ENCODE measurements at regions not wholly inside any gene's neighbourhood (a gene's known extent, or its start where the extent isn't known, plus 50 kb on each side); places are given as distances from the start of the nearest gene placed in this dataset.

DNA sequence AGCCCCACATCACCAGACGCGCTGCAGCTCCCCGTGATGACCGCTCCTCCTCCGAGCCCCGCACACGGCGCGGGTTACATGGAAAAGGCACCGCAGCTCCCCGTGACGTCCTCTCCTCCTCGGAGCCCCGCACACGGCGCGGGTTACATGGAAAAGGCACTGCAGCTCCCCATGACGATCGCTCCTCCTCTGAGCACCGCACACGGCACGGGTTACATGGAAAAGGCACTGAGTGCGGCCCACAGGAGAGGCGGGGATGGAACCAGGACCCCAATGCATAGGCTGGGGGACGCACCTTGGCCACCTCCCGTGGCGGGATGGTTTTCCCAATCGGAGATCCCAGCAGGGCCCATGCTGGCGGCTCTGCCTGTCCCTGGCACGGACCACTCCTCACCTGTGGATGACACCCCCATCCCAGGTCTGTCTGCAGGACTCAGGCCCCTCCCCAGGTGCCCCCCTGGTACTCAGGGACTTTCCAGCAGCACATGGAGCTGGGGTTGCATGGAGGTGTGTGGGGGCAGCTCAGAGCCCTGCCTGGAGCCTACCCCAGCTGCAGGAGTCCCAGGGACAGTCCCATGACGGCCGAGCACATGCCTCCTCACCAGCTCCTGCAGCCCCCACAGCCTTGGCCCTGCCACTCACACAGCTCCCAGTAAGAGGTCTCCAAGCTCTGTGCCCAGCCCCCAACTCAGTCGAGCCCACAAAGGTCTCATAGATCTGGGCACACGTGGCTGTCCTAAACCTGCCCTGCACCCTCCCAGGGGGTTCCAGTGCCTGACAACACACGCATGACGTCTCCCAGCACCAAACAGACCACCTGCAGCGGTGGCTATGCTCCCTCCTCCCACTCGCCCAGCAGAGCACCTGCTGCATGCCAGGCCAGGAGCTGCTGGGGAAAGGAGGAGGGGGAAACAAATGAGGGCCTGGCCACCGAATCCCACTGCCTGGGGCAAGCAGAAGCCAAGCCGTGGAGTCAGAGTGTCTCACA lies 166.6 kb downstream of the BRD1 start:
- H3K27ac Mint-ChIP-seq: no peak overlapping the region
- TF ChIP-seq CTCF (IDR thresholded peaks at IDR 0.05; ENCODE audit: unreplicated experiment in 3 of 3): no peak
- peaks cover 3% of the 10 kb centered on the region for H3K9me3 Mint-ChIP-seq
- H3K27me3 Mint-ChIP-seq (ENCODE audit: low read depth): peaks cover 41% of the 10 kb centered on the region
- H3K4me3 Mint-ChIP-seq: no peak overlapping the region
- H3K36me3 Mint-ChIP-seq (ENCODE audit: low read depth): no peaks in the 10 kb centered on the region
- peaks cover 8% of the 10 kb centered on the region for H3K4me1 Mint-ChIP-seq

- no peak for TF ChIP-seq CTCF (IDR thresholded peaks at IDR 0.05; ENCODE audit: unreplicated experiment in 3 of 3)
- peaks cover 5% of the 10 kb centered on the region for H3K4me1 Mint-ChIP-seq
- H3K4me3 Mint-ChIP-seq: no peak overlapping the region
- no peak overlapping the region for H3K27ac Mint-ChIP-seq
- H3K36me3 Mint-ChIP-seq (ENCODE audit: low read depth): no peaks in the 10 kb centered on the region
- no peaks in the 10 kb centered on the region for H3K9me3 Mint-ChIP-seq
- peaks cover 42% of the 10 kb centered on the region for H3K27me3 Mint-ChIP-seq (ENCODE audit: low read depth)
Observed at GRCh38 chr22:49660321-49660720, 167.4 kb downstream of the BRD1 start.

GRCh38 chr22:49659924-49660315 lies 167.8 kb downstream of the BRD1 start:
- TF ChIP-seq CTCF (IDR thresholded peaks at IDR 0.05; ENCODE audit: unreplicated experiment in 3 of 3): no peak
- no peaks in the 10 kb centered on the region for H3K36me3 Mint-ChIP-seq (ENCODE audit: low read depth)
- H3K4me1 Mint-ChIP-seq: peaks cover 5% of the 10 kb centered on the region
- peaks cover 39% of the 10 kb centered on the region for H3K27me3 Mint-ChIP-seq (ENCODE audit: low read depth)
- H3K4me3 Mint-ChIP-seq: no peak overlapping the region
- H3K9me3 Mint-ChIP-seq: no peaks in the 10 kb centered on the region
- no peak overlapping the region for H3K27ac Mint-ChIP-seq

DNA sequence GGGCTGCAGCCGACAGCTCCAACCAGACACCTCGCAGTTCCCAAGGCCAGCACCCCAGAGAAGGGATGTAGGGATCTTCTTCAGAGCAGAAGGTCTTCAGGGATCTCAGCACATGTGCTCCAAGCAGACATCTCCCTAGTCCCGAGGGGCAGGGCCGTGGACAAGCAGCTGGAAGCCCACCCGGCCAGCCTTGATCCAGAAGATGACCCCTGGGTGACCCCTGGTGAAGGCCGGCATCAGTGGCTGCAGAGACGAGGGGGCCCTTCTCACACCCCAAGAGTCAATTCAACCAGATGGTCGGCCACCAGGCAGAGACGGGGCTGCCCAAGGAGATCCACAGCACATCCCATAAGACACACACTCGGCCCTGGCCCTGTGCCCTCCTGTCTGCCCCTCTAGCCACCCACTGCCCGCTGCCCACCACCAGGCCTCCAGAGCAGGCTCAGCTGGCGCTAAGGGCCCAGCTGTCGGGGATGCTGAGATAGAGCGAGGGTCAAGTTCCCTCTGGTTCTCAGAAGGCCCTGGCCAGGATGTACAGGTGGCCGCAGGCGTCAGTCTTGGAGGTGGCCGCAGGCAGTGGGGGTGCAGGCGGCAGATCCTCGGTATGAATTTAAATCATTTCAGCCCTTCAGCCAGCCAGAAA lies 168.3 kb downstream of the BRD1 start:
- Mint-ChIP-seq H3K4me1 (peaks cover 5% of the 10 kb centered on the region), H3K9me3 (no peaks in the 10 kb centered on the region), H3K36me3 (ENCODE audit: low read depth) (no peaks in the 10 kb centered on the region), H3K27me3 (ENCODE audit: low read depth) (peaks cover 34% of the 10 kb centered on the region), H3K4me3 (no peak overlapping the region), H3K27ac (no peak overlapping the region)
- TF ChIP-seq CTCF (IDR thresholded peaks at IDR 0.05; ENCODE audit: unreplicated experiment in 3 of 3): no peak

DNA sequence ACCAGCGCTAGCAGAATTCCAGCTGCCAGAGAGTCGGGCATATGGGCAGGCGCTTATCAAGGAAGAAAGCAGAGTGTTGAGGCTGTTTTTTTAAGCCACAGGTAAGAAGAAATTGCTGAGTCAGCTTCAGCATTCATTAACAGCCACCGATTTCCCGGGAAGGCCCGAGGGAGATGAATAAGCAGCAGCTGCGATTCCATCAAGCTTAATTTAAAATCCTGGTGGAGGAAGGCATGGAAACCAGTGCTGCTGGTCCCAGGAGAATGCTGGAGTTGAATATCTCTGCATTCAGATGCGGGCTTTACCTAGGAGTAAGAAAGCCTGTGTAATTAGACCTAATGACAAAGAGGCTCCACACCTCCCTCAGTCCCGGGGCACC lies 168.8 kb downstream of the BRD1 start:
- H3K4me1 Mint-ChIP-seq: peaks cover 5% of the 10 kb centered on the region
- no peak overlapping the region for H3K4me3 Mint-ChIP-seq
- H3K36me3 Mint-ChIP-seq (ENCODE audit: low read depth): no peaks in the 10 kb centered on the region
- peaks cover 34% of the 10 kb centered on the region for H3K27me3 Mint-ChIP-seq (ENCODE audit: low read depth)
- TF ChIP-seq CTCF (IDR thresholded peaks at IDR 0.05; ENCODE audit: unreplicated experiment in 3 of 3): no peak
- H3K9me3 Mint-ChIP-seq: no peaks in the 10 kb centered on the region
- H3K27ac Mint-ChIP-seq: no peak overlapping the region

All from nephron (organoid).